NCI-H345 treated with DMSO at 0.1 percent for 48 hours (cell line): ENCODE measurements at regions not wholly inside any gene's neighbourhood (a gene's known extent, or its start where the extent isn't known, plus 50 kb on each side); places are given as distances from the start of the nearest gene placed in this dataset.
"Not testable (repeated sequence)": the region's sequence is repeated elsewhere in the genome, so short reads cannot be mapped to it uniquely, and the experiment has no call there.

Experiments used
- DNase-seq: peaks from one replicate; lab custom pipeline; 2025; ENCODE audit not compliant: unreplicated experiment; lab: John Stamatoyannopoulos, UW

- not testable (repeated sequence) for DNase-seq
Measured at GRCh38 chr5:92271750-92272149, 888.6 kb upstream of the ARRDC3 start.

GRCh38 chr5:92268343-92268742 lies 885.2 kb upstream of the ARRDC3 start:
- no peak for DNase-seq

- DNase-seq: no peak
Measured at GRCh38 chr5:92267830-92268229, 884.7 kb upstream of the ARRDC3 start.

- no peak for DNase-seq
Measured at GRCh38 chr5:92265804-92266203, 882.7 kb upstream of the ARRDC3 start.

- not testable (repeated sequence) for DNase-seq
Measured at GRCh38 chr5:92255605-92256004, 872.5 kb upstream of the ARRDC3 start.

- no peak for DNase-seq
Measured at GRCh38 chr5:92248518-92248917, 865.4 kb upstream of the ARRDC3 start.

GRCh38 chr5:92242170-92242569 lies 859.1 kb upstream of the ARRDC3 start:
- DNase-seq: no peak

- DNase-seq: no peak
Measured at GRCh38 chr5:92237896-92238295, 854.8 kb upstream of the ARRDC3 start.

- DNase-seq: no peak
Measured at GRCh38 chr5:92222449-92222848, 839.3 kb upstream of the ARRDC3 start.

- not testable (repeated sequence) for DNase-seq
Measured at GRCh38 chr5:92216852-92217251, 833.7 kb upstream of the ARRDC3 start.

- DNase-seq: no peak
Measured at GRCh38 chr5:92215116-92215515, 832.0 kb upstream of the ARRDC3 start.

- no peak for DNase-seq
Measured at GRCh38 chr5:92208265-92208664, 825.1 kb upstream of the ARRDC3 start.

GRCh38 chr5:92207151-92207550 lies 824.0 kb upstream of the ARRDC3 start:
- DNase-seq: no peak

- DNase-seq: no peak
Measured at GRCh38 chr5:92206681-92207080, 823.6 kb upstream of the ARRDC3 start.

- DNase-seq: not testable (repeated sequence)
Measured at GRCh38 chr5:92199035-92199434, 815.9 kb upstream of the ARRDC3 start.

GRCh38 chr5:92181656-92182055 lies 798.5 kb upstream of the ARRDC3 start:
- DNase-seq: no peak

GRCh38 chr5:92180391-92180790 lies 797.3 kb upstream of the ARRDC3 start:
- no peak for DNase-seq

GRCh38 chr5:92179651-92180050 lies 796.5 kb upstream of the ARRDC3 start:
- DNase-seq: no peak

- no peak for DNase-seq
Measured at GRCh38 chr5:92177926-92178487, 794.9 kb upstream of the ARRDC3 start.

GRCh38 chr5:92163906-92164305 lies 780.8 kb upstream of the ARRDC3 start:
- no peak for DNase-seq

GRCh38 chr5:92147798-92148197 lies 764.7 kb upstream of the ARRDC3 start:
- DNase-seq: no peak

- no peak for DNase-seq
Measured at GRCh38 chr5:92147266-92147665, 764.1 kb upstream of the ARRDC3 start.

GRCh38 chr5:92145852-92146251 lies 762.7 kb upstream of the ARRDC3 start:
- DNase-seq: no peak

- DNase-seq: no peak
Measured at GRCh38 chr5:92144824-92145223, 761.7 kb upstream of the ARRDC3 start.
